H1 (cell line): ENCODE measurements at regions not wholly inside any gene's neighbourhood (a gene's known extent, or its start where the extent isn't known, plus 50 kb on each side); places are given as distances from the start of the nearest gene placed in this dataset.

ENCODE experiments used
- CTCF ChIA-PET: fragments of 300-600 bp; sonication (Branson Sonifier 250); formaldehyde crosslinking; loops from one replicate; lab custom pipeline; 2021; ENCODE audit not compliant: partially characterized antibody; lab: Charles Lee
- POLR2A ChIA-PET: fragments of 300-600 bp; sonication (Branson Sonifier 250); formaldehyde crosslinking; loops from one replicate; lab custom pipeline; 2021; ENCODE audit warnings: inconsistent platforms; ENCODE audit not compliant: partially characterized antibody; lab: Charles Lee
- DNase-seq, 2 experiments: peaks; one replicate each; pipeline versions ENCODE4 v3.0.0 to v3.0.0-alpha.2; 2010 to 2022; ENCODE audit warnings: low spot score in 2 of 2, low read depth in 1 of 2, mixed read lengths in 1 of 2
- FAIRE-seq: peaks from 2 replicates; lab custom pipeline; 2011; peaks lifted over from hg19 to GRCh38; lab: Jason Lieb, UNC
- H2AFZ ChIP-seq: 2 replicates; pipeline ENCODE4 v1.8.1; 2012; ENCODE audit warnings: low read length, inconsistent platforms
- H2AK5ac ChIP-seq: 2 replicates; pipeline ENCODE4 v1.6.1; 2013; ENCODE audit warnings: low read depth, low read length
- H2BK120ac ChIP-seq: replicated peaks from 2 replicates; pipeline ENCODE3; 2013; ENCODE audit warnings: low read depth, low read length, inconsistent platforms
- H2BK12ac ChIP-seq: 2 replicates; pipeline ENCODE4 v1.6.1; 2013; ENCODE audit warnings: low read depth, low read length
- H2BK15ac ChIP-seq: 2 replicates; pipeline ENCODE4 v1.6.1; 2013; ENCODE audit warnings: low read length
- H2BK20ac ChIP-seq: 2 replicates; pipeline ENCODE4 v1.6.1; 2013; ENCODE audit warnings: low read length
- H2BK5ac ChIP-seq: 2 replicates; pipeline ENCODE4 v1.6.1; 2013; ENCODE audit warnings: low read depth, low read length
- H3K14ac ChIP-seq: 2 replicates; pipeline ENCODE4 v1.6.1; 2013; ENCODE audit warnings: inconsistent platforms; ENCODE audit not compliant: insufficient read length
- H3K18ac ChIP-seq: 2 replicates; pipeline ENCODE4 v1.6.1; 2013; ENCODE audit warnings: low read length; ENCODE audit errors: extremely low read depth
- H3K23ac ChIP-seq: 2 replicates; pipeline ENCODE4 v1.6.1; 2013; ENCODE audit warnings: inconsistent platforms; ENCODE audit not compliant: insufficient read length
- H3K23me2 ChIP-seq: 2 replicates; pipeline ENCODE4 v1.6.1; 2013; ENCODE audit warnings: low read depth, low read length
- H3K27ac ChIP-seq: 2 replicates; pipeline ENCODE4 v1.6.1; 2011; ENCODE audit warnings: low read depth, low read length, inconsistent platforms
- H3K27me3 ChIP-seq, 4 experiments: replicated peaks in 1 of 4; 1 replicate in 1 of 4; 2 replicates in 3 of 4; pipeline versions ENCODE4 v1.6.1 to v1.8.1; 2011 to 2013; ENCODE audit warnings: low read length in 3 of 4, mild to moderate bottlenecking in 3 of 4, inconsistent platforms in 2 of 4, mixed read lengths in 2 of 4, moderate library complexity in 1 of 4; ENCODE audit not compliant: control insufficient read depth in 3 of 4, insufficient read depth in 3 of 4; ENCODE audit errors: extremely low read depth in 1 of 4
- H3K36me3 ChIP-seq, 4 experiments: 2 replicates each; pipeline versions ENCODE4 v1.6.1 to v1.8.1; 2011 to 2013; ENCODE audit warnings: mild to moderate bottlenecking in 4 of 4, low read length in 3 of 4, moderate library complexity in 2 of 4, control low read depth in 1 of 4, inconsistent platforms in 1 of 4; ENCODE audit not compliant: insufficient read depth in 4 of 4, control insufficient read depth in 2 of 4
- H3K4ac ChIP-seq: replicated peaks from 2 replicates; pipeline ENCODE3; 2013; ENCODE audit warnings: low read length, low read depth, mixed read lengths, inconsistent platforms; ENCODE audit not compliant: insufficient read length
- H3K4me1 ChIP-seq, 4 experiments: replicated peaks in 1 of 4; 1 replicate in 1 of 4; 2 replicates in 3 of 4; pipeline versions ENCODE4 v1.6.1 to v1.8.1; 2011 to 2013; ENCODE audit warnings: low read length in 3 of 4, inconsistent platforms in 2 of 4, mixed read lengths in 1 of 4; ENCODE audit not compliant: insufficient read depth in 4 of 4, control insufficient read depth in 3 of 4
- H3K4me2 ChIP-seq, 2 experiments: 2 replicates each; pipeline versions ENCODE4 v1.6.1 to v1.8.1; 2011 to 2013; ENCODE audit warnings: low read depth in 2 of 2, low read length in 2 of 2, control low read depth in 1 of 2, inconsistent platforms in 1 of 2, mild to moderate bottlenecking in 1 of 2; ENCODE audit not compliant: insufficient read depth in 1 of 2
- H3K4me3 ChIP-seq, 4 experiments: fragments of 200-600, 300-600 bp in 1 of 4; sonication (generic), shearing (Covaris generic), sonication (Bioruptor Twin) in 1 of 4; 2 replicates each; pipeline versions ENCODE4 v1.5.1 to v1.8.1; 2011 to 2016; ENCODE audit warnings: low read length in 4 of 4, low read depth in 3 of 4, control low read depth in 2 of 4, inconsistent platforms in 2 of 4, mild to moderate bottlenecking in 2 of 4, mixed read lengths in 1 of 4, moderate library complexity in 1 of 4; ENCODE audit not compliant: insufficient read depth in 2 of 4; ENCODE audit errors: extremely low read depth in 1 of 4
- H3K56ac ChIP-seq: replicated peaks from 2 replicates; pipeline ENCODE3; 2013; ENCODE audit warnings: low read depth, mild to moderate bottlenecking, mixed read lengths, low read length, inconsistent platforms; ENCODE audit not compliant: insufficient read length
- H3K79me1 ChIP-seq: 2 replicates; pipeline ENCODE4 v1.6.1; 2013; ENCODE audit warnings: low read depth, low read length, control low read depth
- H3K79me2 ChIP-seq, 2 experiments: 2 replicates each; pipeline versions ENCODE4 v1.6.1 to v1.8.1; 2012 to 2013; ENCODE audit warnings: low read length in 2 of 2, mild to moderate bottlenecking in 2 of 2, inconsistent platforms in 1 of 2; ENCODE audit not compliant: insufficient read depth in 2 of 2, control insufficient read depth in 1 of 2
- H3K9ac ChIP-seq, 4 experiments: replicated peaks in 1 of 4; 1 replicate in 1 of 4; 2 replicates in 3 of 4; pipeline versions ENCODE4 v1.6.1 to v1.8.1; 2011 to 2013; ENCODE audit warnings: low read depth in 3 of 4, low read length in 3 of 4, control low read depth in 2 of 4, mild to moderate bottlenecking in 2 of 4, moderate library complexity in 2 of 4, inconsistent platforms in 1 of 4; ENCODE audit errors: extremely low read depth in 1 of 4
- H3K9me3 ChIP-seq, 2 experiments: 2 replicates each; pipeline versions ENCODE4 v1.6.1 to v1.8.1; 2012 to 2013; ENCODE audit warnings: mild to moderate bottlenecking in 2 of 2, moderate library complexity in 2 of 2, control low read depth in 1 of 2, inconsistent platforms in 1 of 2, low read depth in 1 of 2, low read length in 1 of 2, mixed read lengths in 1 of 2; ENCODE audit not compliant: insufficient read depth in 2 of 2
- H4K20me1 ChIP-seq, 2 experiments: replicated peaks in 1 of 2; 2 replicates each; pipeline versions ENCODE3 to v1.8.1; 2011 to 2013; ENCODE audit warnings: inconsistent platforms in 2 of 2, low read length in 2 of 2, mild to moderate bottlenecking in 1 of 2; ENCODE audit not compliant: insufficient read depth in 2 of 2, control insufficient read depth in 1 of 2
- H4K5ac ChIP-seq: 2 replicates; pipeline ENCODE4 v1.6.1; 2013; ENCODE audit warnings: low read length, low read depth, mixed read lengths, inconsistent platforms; ENCODE audit not compliant: insufficient read length
- H4K8ac ChIP-seq: 2 replicates; pipeline ENCODE4 v1.8.0; 2013; ENCODE audit warnings: mild to moderate bottlenecking, moderate library complexity, low read length, inconsistent platforms; ENCODE audit not compliant: insufficient read depth; ENCODE audit errors: extremely low read depth
- H4K91ac ChIP-seq: replicated peaks from 2 replicates; pipeline ENCODE3; 2013; ENCODE audit warnings: low read length, mixed read lengths, inconsistent platforms; ENCODE audit not compliant: insufficient read length
- CEBPB ChIP-seq: IDR thresholded peaks from 2 replicates; pipeline ENCODE4 v1.6.1; 2012; ENCODE audit warnings: low read depth, low read length
- CHD1 ChIP-seq: IDR thresholded peaks from 2 replicates; pipeline ENCODE4 v1.6.1; 2012; ENCODE audit warnings: low read depth, low read length, improper control_type of control experiment
- HDAC2 ChIP-seq, 2 experiments: fragments of 300-600 bp in 1 of 2; sonication (generic) in 1 of 2; IDR thresholded peaks; 2 replicates each; pipeline ENCODE4 v1.6.1; 2011 to 2012; ENCODE audit warnings: low read depth in 2 of 2, low read length in 2 of 2, mild to moderate bottlenecking in 2 of 2, moderate library complexity in 2 of 2, borderline replicate concordance in 1 of 2, inconsistent platforms in 1 of 2
- KDM5A ChIP-seq: fragments of 200-600 bp; IDR thresholded peaks from 2 replicates; pipeline ENCODE4 v1.7.1; 2012; ENCODE audit warnings: mild to moderate bottlenecking, low read length, inconsistent platforms, mixed read lengths
- NRF1 ChIP-seq: IDR thresholded peaks from 2 replicates; pipeline ENCODE4 v1.6.1; 2011; ENCODE audit warnings: mild to moderate bottlenecking, low read depth, low read length, improper control_type of control experiment
- TAF1 ChIP-seq: IDR thresholded peaks from 2 replicates; pipeline ENCODE4 v1.6.1; 2011; ENCODE audit warnings: mild to moderate bottlenecking, low read depth, low read length
- USF2 ChIP-seq: IDR thresholded peaks from 2 replicates; pipeline ENCODE4 v1.6.1; 2011; ENCODE audit warnings: low read length, improper control_type of control experiment
- YY1 ChIP-seq: IDR thresholded peaks from 2 replicates; pipeline ENCODE4 v1.6.1; 2011; ENCODE audit warnings: low read depth, mild to moderate bottlenecking, low read length
- ZNF274 ChIP-seq: IDR thresholded peaks from 2 replicates; pipeline ENCODE4 v1.7.0; 2012; ENCODE audit warnings: low read length, borderline replicate concordance; ENCODE audit errors: extremely low read depth
- WGBS, 2 experiments: shearing (Covaris generic) in 1 of 2; methylation state at CpG; one replicate each; pipeline versions ENCODE4 v1.1.6 to v1.1.7; 2013 to 2015; ENCODE audit warnings: low lambda C conversion rate in 2 of 2, mixed read lengths in 2 of 2, inconsistent platforms in 1 of 2, low coverage in 1 of 2, missing lambda C conversion rate in 1 of 2; ENCODE audit not compliant: insufficient replicate concordance in 2 of 2, insufficient coverage in 1 of 2, insufficient read length in 1 of 2; ENCODE audit errors: extremely low coverage in 1 of 2, missing lambda C conversion rate in 1 of 2; 5-methylcytosine and 5-hydroxymethylcytosine counted together

GRCh38 chr13:27367570-27367969 lies 56.8 kb upstream of the GTF3A start:
- CTCF ChIA-PET: interaction anchor here (0.6 to 1.4 kb wide), 6 partner anchors 9 to 529 kb away, joined by 3 to 5 read pairs (median 3); partner anchors contain the start of gene GTF3A
- no peak for FAIRE-seq
- POLR2A ChIA-PET: no interaction called here

More at GRCh38 chr13:27367570-27367969, 56.8 kb upstream of the GTF3A start:
- no peak overlapping the region for H2BK5ac ChIP-seq
- peaks cover 0 to 6% (median 2%) of the 10 kb centered on the region in 4 experiments; a peak in 4 of 7 replicates for H3K27me3 ChIP-seq
- no peaks in the 10 kb centered on the region for H3K79me2 ChIP-seq
- no peak overlapping the region for H2AK5ac ChIP-seq
- TF ChIP-seq USF2: no peak
- TF ChIP-seq CEBPB: no peak
- no peak for TF ChIP-seq TAF1
- no peak for TF ChIP-seq YY1
- TF ChIP-seq ZNF274: no peak
- TF ChIP-seq NRF1: no peak
- no peak for TF ChIP-seq HDAC2 (IDR thresholded peaks at IDR 0.05; ENCODE audit: borderline replicate concordance in 1 of 2, low read depth in 2 of 2, low read length in 2 of 2)
- no peak for TF ChIP-seq CHD1
- no peak for TF ChIP-seq KDM5A
- TF ChIP-seq, all 59 proteins: peak for 0
- Histone ChIP-seq H3K9me3 (no peaks in the 10 kb centered on the region), H3K4me1 (peaks cover 3 to 7% (median 4%) of the 10 kb centered on the region in 4 experiments; a peak in 6 of 7 replicates), H4K8ac (no peak overlapping the region), H3K27ac (no peak overlapping the region), H3K18ac (no peak overlapping the region), H3K79me1 (no peaks in the 10 kb centered on the region), H2BK20ac (no peak overlapping the region), H3K9ac (no peak overlapping the region), H4K5ac (no peak overlapping the region), H2BK120ac (no peak overlapping the region), H3K14ac (no peak overlapping the region), H4K91ac (no peak overlapping the region), H2BK15ac (no peak overlapping the region), H3K4me3 (no peak overlapping the region), H2BK12ac (no peak overlapping the region), H4K20me1 (no peaks in the 10 kb centered on the region), H3K23ac (no peak overlapping the region), H3K36me3 (no peaks in the 10 kb centered on the region), H2AFZ (no peak overlapping the region), H3K4me2 (no peak overlapping the region), H3K23me2 (no peaks in the 10 kb centered on the region), H3K4ac (no peak overlapping the region), H3K56ac (no peak overlapping the region)
- WGBS, 2 experiments: 85% methylated on average over 5 of the region's 5 CpGs; no CpG with 5 or more reads in 1 of the 2 experiments
- no peak for DNase-seq
